Caco-2 (cell line): ENCODE measurements at regions not wholly inside any gene's neighbourhood (a gene's known extent, or its start where the extent isn't known, plus 50 kb on each side); places are given as distances from the start of the nearest gene placed in this dataset.
"Not testable (repeated sequence)": the region's sequence is repeated elsewhere in the genome, so short reads cannot be mapped to it uniquely, and the experiment has no call there.

ENCODE experiments used
- BruUV-seq: library from RNA; stranded (reverse); fragments of 400-500 nt; replicated peaks from 2 replicates; lab custom pipeline; 2021; lab: Mats Ljungman, UMichigan
- CTCF ChIA-PET: fragments of 300-600 bp; sonication (Branson Sonifier 250); formaldehyde crosslinking; loops from one replicate; lab custom pipeline; 2022; ENCODE audit warnings: antibody characterized with exemption; lab: Charles Lee
- POLR2A ChIA-PET: fragments of 300-600 bp; sonication (Branson Sonifier 250); formaldehyde crosslinking; loops from one replicate; lab custom pipeline; 2022; ENCODE audit warnings: antibody characterized with exemption; lab: Charles Lee
- DNase-seq, 2 experiments: peaks; one replicate each; pipeline versions ENCODE4 v3.0.0 to v3.0.0-alpha.2; 2020 to 2022
- H3K27me3 ChIP-seq: replicated peaks from 2 replicates; pipeline ENCODE4 v1.6.0; 2011; ENCODE audit warnings: low read length; ENCODE audit not compliant: control insufficient read depth, insufficient read depth
- H3K36me3 ChIP-seq: 2 replicates; pipeline ENCODE4 v1.5.1; 2011; ENCODE audit warnings: low read length; ENCODE audit not compliant: control insufficient read depth, insufficient read depth
- H3K4me1 ChIP-seq: fragments of 250-450 bp; sonication (Bioruptor Pico); 2 replicates; pipeline ENCODE4 v1.5.1; 2020; ENCODE audit warnings: mild to moderate bottlenecking
- H3K4me3 ChIP-seq: 2 replicates; pipeline ENCODE4 v1.5.1; 2011; ENCODE audit warnings: low read depth, mild to moderate bottlenecking, control low read depth, low read length
- H3K9me3 ChIP-seq: fragments of 250-450 bp; sonication (Bioruptor Pico); 2 replicates; pipeline ENCODE4 v1.5.1; 2020; ENCODE audit warnings: mild to moderate bottlenecking, moderate library complexity
- H3K27ac Mint-ChIP-seq: one replicate; pipeline ENCODE4 v1.8.0; 2022; ENCODE audit warnings: mixed read lengths; ENCODE audit not compliant: unreplicated experiment
- H3K27me3 Mint-ChIP-seq: one replicate; pipeline ENCODE4 v1.8.0; 2022; ENCODE audit warnings: mixed read lengths; ENCODE audit not compliant: insufficient read depth, unreplicated experiment
- H3K36me3 Mint-ChIP-seq: one replicate; pipeline ENCODE4 v1.8.0; 2022; ENCODE audit warnings: mild to moderate bottlenecking, mixed read lengths; ENCODE audit not compliant: insufficient read depth, unreplicated experiment
- H3K4me1 Mint-ChIP-seq: one replicate; pipeline ENCODE4 v1.8.0; 2022; ENCODE audit warnings: low read depth, mixed read lengths; ENCODE audit not compliant: unreplicated experiment
- H3K4me3 Mint-ChIP-seq: one replicate; pipeline ENCODE4 v1.8.0; 2022; ENCODE audit warnings: mild to moderate bottlenecking, moderate library complexity, mixed read lengths; ENCODE audit not compliant: unreplicated experiment
- H3K9me3 Mint-ChIP-seq: one replicate; pipeline ENCODE4 v1.8.0; 2022; ENCODE audit warnings: mixed read lengths; ENCODE audit not compliant: unreplicated experiment
- intact Hi-C: fragments of 100-400 bp; cut with micrococcal nuclease; formaldehyde crosslinking; loops from one replicate; pipeline ENCODE4 v1.10.0; 2022; ENCODE audit not compliant: unreplicated experiment
- TF ChIP-seq, protein P1 (sequence below), 2 experiments: fragments of 200-600 bp in 1 of 2; IDR thresholded peaks; 1 replicate in 1 of 2; 2 replicates in 1 of 2; pipeline versions ENCODE4 v1.5.1 to v1.8.0; 2011 to 2022; ENCODE audit warnings: antibody characterized with exemption in 1 of 2, control low read depth in 1 of 2, inconsistent platforms in 1 of 2, low read depth in 1 of 2, low read length in 1 of 2, mild to moderate bottlenecking in 1 of 2, moderate library complexity in 1 of 2; ENCODE audit not compliant: insufficient read depth in 1 of 2, severe bottlenecking in 1 of 2, unreplicated experiment in 1 of 2

DNA sequence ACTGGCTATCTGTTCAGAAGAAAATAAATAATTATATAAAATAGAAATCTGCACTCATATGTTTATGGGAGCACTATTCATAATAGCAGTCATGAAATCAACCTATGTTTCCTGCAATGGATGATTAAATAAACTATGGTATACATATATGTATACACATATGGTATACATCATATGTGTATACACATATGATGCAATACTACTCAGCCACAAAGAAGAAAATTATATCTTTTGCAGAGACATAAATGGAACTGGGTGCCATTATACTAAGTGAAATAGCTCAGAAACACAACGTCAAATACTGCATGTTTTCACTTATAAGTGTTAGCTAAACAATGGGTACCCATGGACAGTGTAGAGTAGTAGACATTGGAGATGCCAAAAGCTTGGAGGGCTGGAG lies 381.2 kb upstream of the LRFN5 start:
- no peaks in the 10 kb centered on the region for H3K27me3 Mint-ChIP-seq
- no peak overlapping the region for H3K27ac Mint-ChIP-seq
- Histone ChIP-seq H3K9me3 (no peaks in the 10 kb centered on the region), H3K27me3 (no peaks in the 10 kb centered on the region), H3K4me3 (no peak overlapping the region), H3K4me1 (no peaks in the 10 kb centered on the region), H3K36me3 (no peaks in the 10 kb centered on the region)
- BruUV-seq: no TSS peak
- no peaks in the 10 kb centered on the region for H3K36me3 Mint-ChIP-seq
- no peaks in the 10 kb centered on the region for H3K4me1 Mint-ChIP-seq
- no peak for DNase-seq
- POLR2A ChIA-PET: no interaction called here
- intact Hi-C loops: no loop called here
- CTCF ChIA-PET: no interaction called here
- H3K4me3 Mint-ChIP-seq: no peak overlapping the region
- TF ChIP-seq, protein P1, sequence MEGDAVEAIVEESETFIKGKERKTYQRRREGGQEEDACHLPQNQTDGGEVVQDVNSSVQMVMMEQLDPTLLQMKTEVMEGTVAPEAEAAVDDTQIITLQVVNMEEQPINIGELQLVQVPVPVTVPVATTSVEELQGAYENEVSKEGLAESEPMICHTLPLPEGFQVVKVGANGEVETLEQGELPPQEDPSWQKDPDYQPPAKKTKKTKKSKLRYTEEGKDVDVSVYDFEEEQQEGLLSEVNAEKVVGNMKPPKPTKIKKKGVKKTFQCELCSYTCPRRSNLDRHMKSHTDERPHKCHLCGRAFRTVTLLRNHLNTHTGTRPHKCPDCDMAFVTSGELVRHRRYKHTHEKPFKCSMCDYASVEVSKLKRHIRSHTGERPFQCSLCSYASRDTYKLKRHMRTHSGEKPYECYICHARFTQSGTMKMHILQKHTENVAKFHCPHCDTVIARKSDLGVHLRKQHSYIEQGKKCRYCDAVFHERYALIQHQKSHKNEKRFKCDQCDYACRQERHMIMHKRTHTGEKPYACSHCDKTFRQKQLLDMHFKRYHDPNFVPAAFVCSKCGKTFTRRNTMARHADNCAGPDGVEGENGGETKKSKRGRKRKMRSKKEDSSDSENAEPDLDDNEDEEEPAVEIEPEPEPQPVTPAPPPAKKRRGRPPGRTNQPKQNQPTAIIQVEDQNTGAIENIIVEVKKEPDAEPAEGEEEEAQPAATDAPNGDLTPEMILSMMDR (IDR thresholded peaks at IDR 0.05; ENCODE audit: insufficient read depth in 1 of 2, low read depth in 1 of 2, low read length in 1 of 2, severe bottlenecking in 1 of 2, unreplicated experiment in 1 of 2): no peak
- H3K9me3 Mint-ChIP-seq: no peaks in the 10 kb centered on the region

DNA sequence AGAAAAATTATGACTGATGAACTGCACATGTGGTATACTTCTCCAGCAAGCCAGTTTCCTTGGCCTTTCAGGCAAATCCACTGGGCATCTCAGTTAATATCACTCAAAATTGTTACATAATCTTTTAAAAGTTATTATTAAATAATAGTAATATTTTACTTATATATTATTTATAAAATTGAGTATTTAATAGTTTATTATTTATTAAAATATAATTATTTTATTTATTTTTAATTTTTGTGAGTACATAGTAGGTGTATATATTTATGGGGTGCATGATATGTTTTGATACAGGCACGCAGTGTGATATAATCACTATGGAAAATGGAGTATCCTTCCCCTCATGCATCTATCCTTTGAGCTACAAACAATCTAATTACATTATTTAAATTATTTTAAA lies 384.1 kb upstream of the LRFN5 start:
- H3K4me3 Mint-ChIP-seq: no peak overlapping the region
- DNase-seq: no peak
- BruUV-seq: no TSS peak
- ChIA-PET POLR2A (no interaction called here), CTCF (no interaction called here)
- no peak overlapping the region for H3K27ac Mint-ChIP-seq
- Histone ChIP-seq H3K4me1 (no peaks in the 10 kb centered on the region), H3K27me3 (no peaks in the 10 kb centered on the region), H3K9me3 (no peaks in the 10 kb centered on the region), H3K36me3 (no peaks in the 10 kb centered on the region), H3K4me3 (no peak overlapping the region)
- TF ChIP-seq, protein P1 (IDR thresholded peaks at IDR 0.05; ENCODE audit: insufficient read depth in 1 of 2, low read depth in 1 of 2, low read length in 1 of 2, severe bottlenecking in 1 of 2, unreplicated experiment in 1 of 2): no peak
- no peaks in the 10 kb centered on the region for H3K9me3 Mint-ChIP-seq
- no peaks in the 10 kb centered on the region for H3K4me1 Mint-ChIP-seq
- intact Hi-C loops: no loop called here
- H3K27me3 Mint-ChIP-seq: no peaks in the 10 kb centered on the region
- H3K36me3 Mint-ChIP-seq: no peaks in the 10 kb centered on the region

DNA sequence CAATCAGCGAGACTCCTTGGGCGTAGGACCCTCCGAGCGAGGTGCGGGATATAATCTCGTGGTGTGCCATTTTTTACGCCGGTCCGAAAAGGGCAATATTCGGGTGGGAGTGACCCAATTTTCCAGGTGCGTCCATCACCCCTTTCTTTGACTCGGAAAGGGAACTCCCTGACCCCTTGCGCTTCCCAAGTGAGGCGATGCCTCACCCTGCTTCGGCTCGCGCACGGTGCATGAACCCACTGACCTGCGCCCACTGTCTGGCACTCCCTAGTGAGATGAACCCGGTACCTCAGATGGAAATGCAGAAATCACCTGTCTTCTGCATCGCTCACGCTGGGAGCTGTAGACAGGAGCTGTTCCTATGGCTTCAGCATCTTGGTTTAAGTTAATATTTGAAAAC lies 391.7 kb upstream of the LRFN5 start:
- H3K4me1 Mint-ChIP-seq, H3K4me3 Mint-ChIP-seq, intact Hi-C loops, H3K9me3 ChIP-seq, H3K36me3 ChIP-seq, H3K36me3 Mint-ChIP-seq, H3K9me3 Mint-ChIP-seq, H3K27ac Mint-ChIP-seq, H3K27me3 Mint-ChIP-seq, CTCF ChIA-PET, BruUV-seq, H3K4me3 ChIP-seq, DNase-seq, H3K4me1 ChIP-seq, POLR2A ChIA-PET, H3K27me3 ChIP-seq: not testable (repeated sequence)

DNA sequence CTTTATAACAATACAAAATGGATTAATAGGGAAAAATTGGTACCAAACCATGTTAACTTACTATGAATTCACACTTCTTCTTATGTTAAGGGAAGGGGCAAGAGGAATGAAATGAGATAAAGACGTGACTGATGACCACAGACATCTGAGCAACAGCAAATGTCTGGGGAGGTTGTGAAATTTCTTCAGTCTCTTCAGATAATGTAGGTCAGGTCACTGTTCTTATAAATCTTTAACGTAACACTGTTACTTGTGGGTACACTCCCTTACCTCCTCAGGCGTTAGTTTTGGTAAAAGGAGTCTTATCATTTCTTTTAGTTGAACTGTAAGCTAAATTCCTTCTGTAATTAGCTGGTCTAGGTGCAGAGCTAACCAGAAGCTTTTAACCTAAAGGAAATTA lies 405.0 kb upstream of the LRFN5 start:
- intact Hi-C loops: no loop called here
- Histone ChIP-seq H3K27me3 (no peaks in the 10 kb centered on the region), H3K4me1 (peaks cover 9% of the 10 kb centered on the region; the same call in 1 of the 2 replicates), H3K9me3 (0 out of 2 replicates have a peak, but pooled peaks cover 6% of the 10 kb centered on the region), H3K36me3 (no peaks in the 10 kb centered on the region), H3K4me3 (no peak overlapping the region)
- Mint-ChIP-seq H3K9me3 (no peaks in the 10 kb centered on the region), H3K36me3 (no peaks in the 10 kb centered on the region), H3K27me3 (no peaks in the 10 kb centered on the region), H3K4me1 (no peaks in the 10 kb centered on the region), H3K27ac (no peak overlapping the region), H3K4me3 (no peak overlapping the region)
- TF ChIP-seq, protein P1 (IDR thresholded peaks at IDR 0.05; ENCODE audit: insufficient read depth in 1 of 2, low read depth in 1 of 2, low read length in 1 of 2, severe bottlenecking in 1 of 2, unreplicated experiment in 1 of 2): no peak
- CTCF ChIA-PET: no interaction called here
- POLR2A ChIA-PET: no interaction called here
- no TSS peak for BruUV-seq
- DNase-seq: no peak
